Caki2 (cell line): ENCODE measurements at regions not wholly inside any gene's neighbourhood (a gene's known extent, or its start where the extent isn't known, plus 50 kb on each side); places are given as distances from the start of the nearest gene placed in this dataset.

ENCODE experiments used
- DNase-seq: peaks from one replicate; pipeline ENCODE4 v3.0.0-alpha.2; 2015; ENCODE audit warnings: low read depth
- in situ Hi-C: cut with HindIII; loops from 2 replicates; pipeline ENCODE4 v1.10.0; 2016; ENCODE audit warnings: low sequenced_read_pairs, low pct_unique_long_range_greater_than_20kb, mixed read lengths

DNA sequence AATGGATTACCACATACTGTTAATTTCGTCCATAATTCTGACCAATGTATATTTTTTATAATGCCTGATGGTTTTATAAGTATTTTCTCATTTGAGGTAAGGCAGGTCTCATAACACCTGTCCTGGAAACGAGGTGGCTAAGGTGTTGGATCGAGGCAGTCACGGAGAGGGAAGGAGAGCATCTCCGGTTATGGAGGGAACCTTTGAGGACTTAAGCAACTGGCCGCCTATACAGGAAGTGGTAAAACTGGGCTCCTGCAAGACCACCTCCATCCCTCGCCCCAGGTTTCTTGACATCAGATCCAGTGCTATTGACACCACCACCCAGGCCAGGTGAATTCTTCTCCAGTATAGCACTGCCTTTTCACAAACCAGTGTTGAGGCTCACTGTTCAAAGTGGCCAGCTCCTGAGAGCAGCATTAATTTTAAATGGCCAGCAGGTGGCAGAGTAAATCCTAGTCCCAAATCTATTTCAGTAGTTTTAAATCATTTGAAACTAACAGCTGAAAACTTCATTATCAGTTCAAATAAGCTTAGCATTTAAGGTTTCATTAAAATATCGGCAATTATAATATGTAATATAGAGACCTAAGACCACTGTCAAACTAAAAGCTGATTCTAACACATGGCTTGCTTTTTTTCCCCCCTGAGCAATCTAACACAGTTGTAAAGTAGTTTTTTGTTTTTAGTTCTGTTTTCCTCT, 100.8 kb downstream of the PPM1A start:
- peak; percentile 25 for DNase-seq
- in situ Hi-C loops: no loop called here

DNA sequence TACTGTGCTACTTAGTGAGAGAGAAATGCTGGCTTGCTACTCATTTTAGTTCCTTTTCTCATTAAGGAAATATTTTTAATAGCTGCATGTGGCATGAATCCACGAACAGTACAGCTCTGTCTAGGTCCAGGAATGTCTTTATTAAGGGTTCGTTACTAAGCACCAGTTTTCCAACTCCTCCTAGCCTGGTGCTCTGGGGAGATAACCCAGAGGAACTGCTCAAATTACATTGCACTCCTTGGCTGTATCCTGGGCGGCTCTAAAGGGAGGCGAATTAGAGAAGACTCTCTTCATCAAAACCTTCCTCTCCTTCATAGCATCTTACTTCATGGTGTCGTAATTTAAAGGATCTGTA, 101.3 kb downstream of the PPM1A start:
- in situ Hi-C loops: no loop called here
- DNase-seq: no peak

DNA sequence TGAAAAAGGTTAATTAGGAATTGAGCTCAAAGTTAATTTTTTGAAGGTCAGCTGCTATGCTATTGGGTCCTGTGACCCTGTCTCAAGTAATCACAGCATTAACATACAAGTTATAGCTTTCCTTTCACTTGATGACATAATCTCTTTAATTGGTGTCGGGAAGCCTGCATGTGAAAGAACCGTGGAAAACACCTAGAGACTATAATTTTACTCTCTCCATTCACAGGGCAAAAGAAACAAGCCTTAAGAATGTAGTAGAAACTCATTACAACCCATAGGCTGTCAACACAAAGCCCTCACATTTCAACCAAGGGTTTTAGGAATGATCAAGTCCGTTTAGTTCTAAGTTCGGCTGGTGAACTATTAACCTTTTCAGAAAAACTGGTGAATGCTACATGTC, 104.4 kb downstream of the PPM1A start:
- DNase-seq: no peak
- in situ Hi-C loops: no loop called here

DNA sequence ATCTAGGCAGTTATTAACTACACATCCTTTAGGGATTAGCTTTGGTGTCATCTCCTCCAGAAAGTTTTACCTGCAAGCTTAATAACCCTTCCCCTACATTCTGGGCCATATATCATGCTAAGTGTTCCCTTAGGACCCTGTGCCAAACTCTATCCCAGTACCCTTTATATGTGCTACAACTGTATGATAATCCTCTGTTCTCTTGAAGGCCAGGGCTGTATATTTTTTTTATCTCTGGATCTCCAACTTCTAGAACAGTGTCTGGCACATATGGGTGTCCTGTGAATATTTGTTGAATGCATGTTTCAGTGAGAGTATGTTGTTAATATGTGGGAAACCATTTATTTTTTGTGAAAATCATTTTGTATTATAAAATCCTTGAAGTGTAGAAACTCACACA, 106.7 kb downstream of the PPM1A start:
- no peak for DNase-seq
- in situ Hi-C loops: no loop called here

DNA sequence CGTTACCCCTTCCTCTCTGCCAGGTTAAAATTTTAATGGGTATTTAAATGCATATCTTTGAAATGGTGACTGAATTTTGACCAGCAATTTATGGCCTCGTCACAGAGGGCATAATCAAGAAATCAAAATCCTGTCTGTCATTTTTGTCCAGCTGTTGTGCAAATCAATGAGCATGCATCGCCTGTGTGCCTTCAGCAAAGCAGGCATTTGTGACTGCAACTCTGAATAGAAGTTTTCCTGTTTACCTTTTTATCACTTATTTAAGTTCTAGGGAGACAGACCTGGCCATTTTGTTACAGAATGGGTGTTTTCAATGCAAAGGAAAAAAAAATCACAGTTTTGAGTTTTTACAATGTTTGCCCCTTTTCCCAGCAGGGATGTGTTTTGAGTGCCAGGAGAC, 107.4 kb downstream of the PPM1A start:
- in situ Hi-C loops: no loop called here
- DNase-seq: no peak

DNA sequence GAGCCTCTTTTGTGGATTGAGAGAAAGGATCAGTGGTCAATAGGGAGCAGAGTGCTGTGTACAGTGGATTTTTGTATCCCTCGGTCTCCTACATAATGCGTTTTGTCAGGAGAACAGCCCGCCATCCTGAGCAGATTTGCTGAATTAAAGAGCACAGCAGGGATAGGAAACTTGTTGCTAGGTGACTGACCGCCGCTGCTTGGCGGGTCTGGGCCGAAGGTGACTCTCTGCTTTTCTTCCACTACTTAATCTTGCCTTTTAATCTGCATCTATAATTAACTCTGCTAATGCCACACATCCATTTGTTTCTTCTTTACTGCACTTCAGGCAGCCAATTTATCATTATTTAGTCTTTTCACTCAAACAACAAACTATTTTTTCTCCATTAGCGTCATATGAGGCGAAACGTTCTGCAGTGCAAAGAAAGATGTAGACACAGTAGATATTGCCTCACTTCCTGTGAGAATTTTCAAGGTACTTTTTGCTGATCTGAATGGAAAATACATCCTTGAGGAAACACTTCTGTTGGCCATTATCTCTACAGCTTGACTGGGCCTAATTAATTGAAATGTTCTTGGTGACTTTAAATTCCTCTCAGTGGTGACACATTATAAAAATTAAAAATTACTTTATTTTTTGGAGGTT, 108.0 kb downstream of the PPM1A start:
- no peak for DNase-seq
- in situ Hi-C loops: no loop called here

DNA sequence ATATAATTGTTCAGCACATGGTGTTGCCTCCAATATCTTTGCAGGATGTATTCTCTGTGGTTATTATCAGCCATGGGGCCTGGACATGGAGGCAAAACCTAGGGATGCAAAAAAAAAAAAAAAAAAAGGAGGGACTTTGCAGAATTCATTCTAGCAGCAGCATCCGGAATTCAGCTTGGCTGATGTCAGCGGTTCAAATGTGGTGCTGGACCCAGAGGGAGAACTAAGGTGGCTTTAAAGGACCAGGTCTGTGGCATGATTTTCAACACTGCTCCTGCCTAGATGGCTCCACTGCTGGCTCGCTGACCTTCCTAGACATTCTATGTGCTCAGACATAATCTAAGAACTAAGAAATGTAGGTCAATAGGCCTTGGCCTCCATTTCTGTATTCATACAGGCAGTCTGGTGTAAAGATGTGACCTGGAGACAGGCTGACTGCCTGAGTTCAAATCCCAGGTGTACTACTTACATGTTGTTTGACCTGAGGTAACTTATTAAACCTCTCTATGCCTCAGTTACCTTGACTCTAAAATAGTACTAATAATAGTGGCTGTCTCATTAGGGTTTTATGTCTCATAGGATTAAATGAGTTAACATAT, 108.6 kb downstream of the PPM1A start:
- no peak for DNase-seq
- in situ Hi-C loops: no loop called here

DNA sequence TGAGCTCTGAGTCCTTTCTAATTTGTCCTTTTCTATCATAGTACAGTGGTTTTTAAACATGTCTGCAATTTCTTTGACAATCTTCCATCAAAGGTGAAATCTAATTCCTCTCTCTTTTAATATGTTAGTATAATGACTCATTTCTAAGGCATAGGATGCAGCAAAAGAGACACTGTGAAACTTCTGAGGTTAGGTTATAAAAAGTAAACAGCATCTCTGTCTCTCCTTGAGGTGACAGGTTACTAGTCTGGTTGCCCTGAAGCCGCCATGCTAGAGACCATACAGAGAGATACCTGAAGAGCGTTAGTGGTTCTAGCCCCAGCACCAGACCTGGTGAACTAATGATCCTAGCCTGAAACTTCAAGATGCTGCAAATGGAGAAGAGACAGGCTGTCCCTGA, 114.3 kb downstream of the PPM1A start:
- in situ Hi-C loops: no loop called here
- DNase-seq: no peak

DNA sequence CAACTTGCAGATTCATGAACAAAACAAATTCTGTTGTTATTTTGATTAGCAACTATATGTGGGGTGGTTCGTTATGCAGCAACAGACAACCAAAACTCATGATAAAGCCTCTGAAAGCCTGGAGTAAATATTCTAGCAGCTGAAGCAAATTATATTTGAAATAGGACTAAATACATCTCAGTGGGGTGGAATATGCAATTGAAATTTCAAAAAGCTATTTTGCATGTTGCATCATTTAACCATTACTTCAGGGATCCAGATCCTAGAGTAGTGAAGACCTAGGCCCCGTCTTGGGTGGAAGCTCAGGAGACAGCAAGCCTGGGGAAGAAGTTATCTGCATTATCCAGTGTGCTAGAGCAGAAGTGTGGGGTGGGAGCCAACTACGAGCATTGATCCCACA, 114.7 kb downstream of the PPM1A start:
- in situ Hi-C loops: no loop called here
- no peak for DNase-seq

DNA sequence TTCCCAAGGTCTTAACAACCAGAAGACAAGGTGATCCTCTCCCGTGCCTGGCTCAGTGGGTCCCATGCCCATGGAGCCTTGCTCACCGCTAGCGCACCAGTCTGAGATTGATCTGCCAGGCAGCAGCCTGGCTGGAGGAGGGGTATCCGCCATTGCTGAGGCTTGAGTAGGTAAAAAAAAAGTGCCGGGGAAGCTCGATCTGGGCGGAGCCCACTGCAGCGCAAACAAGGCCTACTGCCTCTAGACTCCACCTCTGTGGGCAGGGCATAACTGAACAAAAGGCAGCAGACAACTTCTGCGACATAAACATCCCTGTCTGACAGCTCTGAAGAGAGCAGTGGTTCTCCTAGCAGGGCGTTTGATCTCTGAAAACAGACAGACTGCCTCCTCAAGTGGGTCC, 104.0 kb downstream of the C14orf39 start:
- no peak for DNase-seq
- in situ Hi-C loops: no loop called here
